Muscle layer of duodenum (tissue), 2 donors: ENCODE measurements at regions not wholly inside any gene's neighbourhood (a gene's known extent, or its start where the extent isn't known, plus 50 kb on each side); places are given as distances from the start of the nearest gene placed in this dataset.
"Not testable (repeated sequence)": the region's sequence is repeated elsewhere in the genome, so short reads cannot be mapped to it uniquely, and the experiment has no call there.

Experiments
- H3K27ac ChIP-seq: one replicate; pipeline ENCODE4 v1.7.0; 2013; ENCODE audit warnings: mild to moderate bottlenecking, low read length
- H3K27me3 ChIP-seq: one replicate; pipeline ENCODE4 v1.7.0; 2013; ENCODE audit warnings: low read depth, mild to moderate bottlenecking, control low read depth, low read length
- H3K36me3 ChIP-seq, 2 donors: one replicate each; pipeline ENCODE4 v1.7.0; 2013; ENCODE audit warnings: low read length in 2 of 2, control low read depth in 1 of 2, mild to moderate bottlenecking in 1 of 2; ENCODE audit not compliant: insufficient read depth in 2 of 2, control insufficient read depth in 1 of 2
- H3K4me1 ChIP-seq, 2 donors: one replicate each; pipeline ENCODE4 v1.7.0; 2013; ENCODE audit warnings: low read length in 2 of 2, mild to moderate bottlenecking in 2 of 2, control low read depth in 1 of 2, moderate library complexity in 1 of 2; ENCODE audit not compliant: insufficient read depth in 2 of 2, control insufficient read depth in 1 of 2
- H3K4me3 ChIP-seq, 2 donors: one replicate each; pipeline ENCODE4 v1.7.0; 2013; ENCODE audit warnings: low read length in 2 of 2, low read depth in 1 of 2, mild to moderate bottlenecking in 1 of 2
- H3K9me3 ChIP-seq, 2 donors: one replicate each; pipeline ENCODE4 v1.7.0; 2013; ENCODE audit warnings: low read length in 2 of 2, control low read depth in 1 of 2, mild to moderate bottlenecking in 1 of 2; ENCODE audit not compliant: control insufficient read depth in 1 of 2
- donor health status: healthy.

- H3K9me3 ChIP-seq = peaks cover 0 to 4% of the 10 kb centered on the region in 2 donors
Measured at GRCh38 chr3:168696051-168696450, 600.3 kb upstream of the GOLIM4 start.

DNA sequence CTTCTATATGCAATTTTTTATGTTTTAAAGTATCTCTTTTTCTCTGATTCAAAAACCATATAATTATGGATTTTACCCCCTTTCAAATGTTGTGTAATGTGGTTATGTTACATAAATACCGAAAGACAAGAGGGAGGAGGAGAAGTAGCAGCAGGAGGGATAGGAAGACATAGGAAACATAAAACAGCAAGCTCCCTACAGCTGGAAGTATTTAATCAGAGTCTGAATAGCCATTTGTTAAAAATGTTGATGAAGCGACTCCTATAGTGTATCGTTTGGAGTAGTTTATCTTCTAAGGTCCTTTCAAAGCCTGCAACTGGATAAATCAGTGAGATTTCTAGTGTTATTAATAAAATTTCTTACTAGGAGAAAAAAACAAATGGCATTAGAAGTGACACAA lies 598.1 kb upstream of the GOLIM4 start:
- Histone ChIP-seq H3K27ac (no peak overlapping the region), H3K9me3 (no peaks in the 10 kb centered on the region), H3K4me3 (no peak overlapping the region), H3K27me3 (no peaks in the 10 kb centered on the region), H3K4me1 (no peaks in the 10 kb centered on the region), H3K36me3 (no peaks in the 10 kb centered on the region)

More at GRCh38 chr3:168696051-168696450, 600.3 kb upstream of the GOLIM4 start:
- H3K36me3 ChIP-seq = no peaks in the 10 kb centered on the region
- H3K4me3 ChIP-seq = no peak overlapping the region
- no peak overlapping the region for H3K27ac ChIP-seq
- no peaks in the 10 kb centered on the region for H3K27me3 ChIP-seq
- no peaks in the 10 kb centered on the region for H3K4me1 ChIP-seq

DNA sequence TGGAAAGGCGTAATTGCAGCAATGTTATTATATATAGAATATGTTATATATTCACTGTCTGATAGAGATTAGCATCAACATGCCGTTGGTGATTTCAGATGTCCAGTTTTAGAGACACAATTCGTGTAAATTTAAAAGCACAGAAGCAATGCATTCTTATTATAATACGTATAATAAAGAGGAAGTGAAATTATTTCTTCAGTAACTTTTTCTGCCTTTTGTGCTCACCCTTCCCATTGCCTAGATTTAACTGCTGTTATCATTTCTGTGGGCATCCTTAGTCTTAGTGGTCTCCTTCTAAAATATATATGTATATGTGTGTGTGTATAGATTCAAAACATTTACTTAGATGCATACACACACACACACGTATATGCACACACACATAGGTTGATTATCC lies 592.5 kb upstream of the GOLIM4 start:
- H3K9me3 ChIP-seq = no peaks in the 10 kb centered on the region
- H3K36me3 ChIP-seq = no peaks in the 10 kb centered on the region
- H3K4me3 ChIP-seq = no peak overlapping the region
- H3K4me1 ChIP-seq = no peaks in the 10 kb centered on the region
- H3K27me3 ChIP-seq = no peaks in the 10 kb centered on the region
- no peak overlapping the region for H3K27ac ChIP-seq

DNA sequence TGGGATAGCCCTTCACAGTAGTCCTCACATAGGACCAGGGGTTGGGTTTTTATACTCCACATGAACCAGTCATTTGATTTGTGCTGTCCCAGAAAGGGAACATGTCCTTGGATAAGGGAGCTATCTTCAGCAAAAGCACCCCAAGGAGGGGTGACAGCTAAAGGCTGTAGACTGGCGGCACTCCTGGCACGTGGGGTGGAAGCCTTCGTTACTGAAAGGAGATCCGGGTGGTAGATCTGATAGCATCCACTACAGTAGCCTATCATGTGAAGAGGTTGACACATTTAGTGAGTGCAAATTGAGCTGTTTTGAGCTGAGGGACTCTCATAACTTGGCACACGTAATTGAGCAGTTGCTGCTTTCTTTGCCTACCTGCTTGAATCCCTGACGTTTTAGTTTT lies 588.8 kb upstream of the GOLIM4 start:
- Histone ChIP-seq H3K36me3 (no peaks in the 10 kb centered on the region), H3K27ac (no peak overlapping the region), H3K4me1 (no peaks in the 10 kb centered on the region), H3K27me3 (no peaks in the 10 kb centered on the region), H3K9me3 (no peaks in the 10 kb centered on the region), H3K4me3 (no peak overlapping the region)

- H3K27me3 ChIP-seq = no peaks in the 10 kb centered on the region
- no peak overlapping the region for H3K27ac ChIP-seq
- H3K36me3 ChIP-seq = no peaks in the 10 kb centered on the region
- H3K4me1 ChIP-seq = no peaks in the 10 kb centered on the region
- no peaks in the 10 kb centered on the region for H3K9me3 ChIP-seq
- H3K4me3 ChIP-seq = no peak overlapping the region
Measured at GRCh38 chr3:168678730-168679129, 583.0 kb upstream of the GOLIM4 start.

DNA sequence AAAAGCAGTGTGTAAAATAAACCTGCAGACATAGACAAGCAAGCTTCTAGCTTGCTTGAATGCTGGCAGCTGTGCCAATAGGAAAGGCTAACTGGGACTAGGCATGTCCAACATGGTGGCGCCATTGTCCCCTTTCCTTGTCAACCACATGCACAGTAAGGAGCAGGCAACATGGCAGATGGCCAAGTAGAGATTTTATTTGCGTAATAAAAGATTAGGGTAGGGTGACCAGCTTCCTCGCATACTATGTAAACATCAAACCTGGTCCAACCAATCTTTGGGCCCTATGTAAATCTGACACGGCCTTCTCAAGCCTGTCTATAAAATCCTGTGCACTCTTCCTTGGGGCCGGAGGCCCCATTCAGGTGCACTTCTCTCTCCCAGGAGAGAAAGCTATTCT lies 575.4 kb upstream of the GOLIM4 start:
- Histone ChIP-seq H3K4me1 (no peaks in the 10 kb centered on the region), H3K4me3 (no peak overlapping the region), H3K36me3 (no peaks in the 10 kb centered on the region), H3K27ac (no peak overlapping the region), H3K27me3 (no peaks in the 10 kb centered on the region), H3K9me3 (no peaks in the 10 kb centered on the region)

DNA sequence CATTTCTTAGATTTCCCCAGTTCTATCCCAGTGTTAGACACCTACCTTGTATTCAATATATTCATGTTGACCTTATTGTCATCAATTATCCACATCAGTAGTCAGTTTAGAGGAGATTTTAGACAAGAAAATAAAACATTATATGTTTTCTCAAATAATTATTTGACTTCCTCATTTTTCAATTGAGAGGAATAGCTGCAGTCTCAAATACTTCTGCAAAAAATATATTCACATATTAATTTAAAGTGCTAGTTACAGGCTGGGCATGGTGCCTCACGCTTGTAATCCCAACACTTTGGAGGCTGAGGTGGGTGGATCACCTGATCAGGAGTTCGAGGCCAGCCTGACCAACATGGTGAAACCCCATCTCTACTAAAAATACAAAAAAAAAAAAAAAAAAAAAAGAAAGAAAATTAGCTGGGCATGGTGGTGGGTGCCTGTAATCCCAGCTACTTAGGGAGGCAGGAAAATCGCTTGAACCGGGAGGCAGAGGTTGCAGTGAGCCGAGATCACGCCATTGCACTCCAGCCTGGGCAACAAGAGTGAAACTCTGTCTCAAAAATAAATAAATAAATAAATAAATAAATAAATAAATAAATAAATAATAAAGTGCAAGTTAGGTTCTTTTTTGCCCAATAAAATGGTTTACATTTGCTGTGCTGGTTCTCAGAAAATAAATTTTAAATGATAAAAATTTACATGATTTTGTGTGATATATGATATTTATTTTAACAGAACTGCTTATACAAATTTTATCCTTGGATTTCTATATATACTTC lies 565.3 kb upstream of the GOLIM4 start:
- H3K4me3 ChIP-seq, H3K4me1 ChIP-seq, H3K36me3 ChIP-seq, H3K27me3 ChIP-seq, H3K9me3 ChIP-seq, H3K27ac ChIP-seq: not testable (repeated sequence)

GRCh38 chr3:168659015-168659414 lies 563.3 kb upstream of the GOLIM4 start:
- H3K36me3 ChIP-seq = no peaks in the 10 kb centered on the region
- no peak overlapping the region for H3K4me3 ChIP-seq
- H3K27ac ChIP-seq = no peak overlapping the region
- no peaks in the 10 kb centered on the region for H3K27me3 ChIP-seq
- H3K9me3 ChIP-seq = peaks cover 0 to 3% of the 10 kb centered on the region in 2 donors
- H3K4me1 ChIP-seq = no peaks in the 10 kb centered on the region

DNA sequence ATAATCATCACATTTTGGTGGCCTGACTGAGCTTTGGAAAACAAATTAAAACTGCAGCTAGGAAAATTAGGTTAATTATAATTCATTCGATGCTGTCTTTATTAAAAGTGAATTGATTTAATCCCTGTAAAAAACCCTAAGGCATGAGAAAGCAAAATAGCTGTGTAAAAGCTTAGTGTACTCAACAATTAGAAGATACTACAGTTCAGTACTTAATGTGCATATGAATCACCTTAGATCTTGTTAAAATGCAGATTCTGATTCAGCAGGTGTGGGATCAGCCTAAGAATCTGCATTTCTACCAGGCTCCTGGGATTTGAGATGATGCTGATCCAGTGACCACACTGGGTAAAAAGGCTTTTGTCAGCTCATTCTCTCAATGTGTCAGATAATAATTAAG lies 559.9 kb upstream of the GOLIM4 start:
- Histone ChIP-seq H3K9me3 (no peaks in the 10 kb centered on the region), H3K4me1 (no peaks in the 10 kb centered on the region), H3K36me3 (no peaks in the 10 kb centered on the region), H3K27ac (no peak overlapping the region), H3K4me3 (no peak overlapping the region), H3K27me3 (no peaks in the 10 kb centered on the region)

DNA sequence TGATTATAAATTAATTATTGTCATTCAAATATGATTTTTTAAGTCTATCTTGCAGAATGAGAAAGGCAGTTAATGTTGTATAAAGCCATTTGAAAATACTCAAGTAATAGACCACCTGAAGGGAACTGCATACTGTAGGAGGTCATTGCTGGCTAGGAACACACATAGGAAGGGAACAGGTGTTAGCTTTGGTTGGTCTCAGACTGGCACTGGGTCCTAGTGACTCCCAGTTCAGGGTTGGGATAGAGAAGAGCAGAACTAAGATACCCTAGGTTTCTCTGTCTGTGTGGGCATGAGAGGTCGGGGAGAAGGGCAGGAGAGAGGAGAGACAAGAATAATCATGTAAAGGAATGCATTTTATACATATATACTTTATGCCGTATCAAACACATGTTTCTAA lies 559.0 kb upstream of the GOLIM4 start:
- Histone ChIP-seq H3K27me3 (no peaks in the 10 kb centered on the region), H3K27ac (no peak overlapping the region), H3K36me3 (no peaks in the 10 kb centered on the region), H3K4me1 (no peaks in the 10 kb centered on the region), H3K9me3 (no peaks in the 10 kb centered on the region), H3K4me3 (no peak overlapping the region)

DNA sequence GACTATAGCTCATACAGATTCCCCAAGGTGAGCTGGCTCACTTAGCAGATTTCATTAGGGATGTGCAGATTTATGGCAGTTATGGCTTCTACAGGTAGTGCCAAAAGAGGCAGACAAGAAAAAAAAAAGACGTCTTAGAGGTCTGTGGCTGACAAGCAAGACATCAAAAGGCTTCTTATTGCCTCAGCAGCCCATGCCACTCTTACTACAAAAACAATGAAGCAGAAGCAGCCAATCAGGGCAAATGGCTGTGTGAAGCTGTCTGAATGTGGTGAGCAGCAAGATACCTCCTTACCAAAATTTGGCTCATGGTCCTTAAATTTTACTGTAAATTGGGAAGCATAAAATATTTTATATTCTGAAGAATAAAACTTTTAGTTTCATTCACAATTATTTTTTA lies 557.5 kb upstream of the GOLIM4 start:
- H3K36me3 ChIP-seq = no peaks in the 10 kb centered on the region
- no peak overlapping the region for H3K4me3 ChIP-seq
- H3K27me3 ChIP-seq = no peaks in the 10 kb centered on the region
- H3K9me3 ChIP-seq = no peaks in the 10 kb centered on the region
- no peak overlapping the region for H3K27ac ChIP-seq
- no peaks in the 10 kb centered on the region for H3K4me1 ChIP-seq

DNA sequence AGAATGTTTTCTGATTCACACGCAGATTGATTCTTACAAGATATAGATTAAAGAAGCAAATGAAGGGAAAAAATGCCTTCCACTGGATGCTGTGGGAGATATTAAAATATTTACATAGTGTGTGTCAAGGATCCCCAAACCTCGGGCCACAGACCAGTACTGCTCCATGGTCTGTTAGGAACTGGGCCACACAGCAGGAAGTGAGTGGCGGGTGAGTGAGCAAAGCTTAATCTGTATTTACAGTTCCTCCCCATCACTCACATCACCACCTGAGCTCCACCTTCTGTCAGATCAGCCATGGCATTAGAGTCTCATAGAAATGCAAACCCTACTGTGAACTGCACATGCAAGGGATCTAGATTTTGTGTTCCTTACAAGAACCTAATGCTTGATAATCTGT lies 552.6 kb upstream of the GOLIM4 start:
- Histone ChIP-seq H3K27me3 (no peaks in the 10 kb centered on the region), H3K9me3 (no peaks in the 10 kb centered on the region), H3K4me1 (no peaks in the 10 kb centered on the region), H3K27ac (no peak overlapping the region), H3K4me3 (no peak overlapping the region), H3K36me3 (no peaks in the 10 kb centered on the region)
